OCI-LY1 (cell line): ENCODE measurements at regions not wholly inside any gene's neighbourhood (a gene's known extent, or its start where the extent isn't known, plus 50 kb on each side); places are given as distances from the start of the nearest gene placed in this dataset.

Experiments used
- CTCF ChIP-seq: fragments of 200-600 bp; sonication (generic), shearing (Covaris generic); IDR thresholded peaks from 2 replicates; pipeline ENCODE4 v1.5.1; 2017; ENCODE audit warnings: mild to moderate bottlenecking, antibody characterized with exemption, low read length, moderate library complexity, mixed read lengths
- EZH2 ChIP-seq: fragments of 200-600 bp; sonication (generic), shearing (Covaris generic); IDR thresholded peaks from 2 replicates; pipeline ENCODE4 v1.8.0; 2017; ENCODE audit warnings: borderline replicate concordance, mixed run types, mild to moderate bottlenecking, antibody characterized with exemption, low read length, moderate library complexity, mixed read lengths

- TF ChIP-seq CTCF: no peak
- no peak for TF ChIP-seq EZH2
Measured at GRCh38 chrY:19005579-19005978, 232.0 kb upstream of the HSFY2 start.
